ENCODE measurements at regions not wholly inside any gene's neighbourhood (a gene's known extent, or its start where the extent isn't known, plus 50 kb on each side); places are given as distances from the start of the nearest gene placed in this dataset.

GRCh38 chrY:15466891-15467290 lies 942.6 kb downstream of the NLGN4Y start:
- TF ChIP-seq CTCF (conservative IDR thresholded peaks at IDR 0.05; ENCODE audit: low read depth in 2 of 2), result no peak
- no peak for TF ChIP-seq CREB1 (CRISPR knock-in tag; IDR thresholded peaks at IDR 0.05; ENCODE audit: low read depth)
- TF ChIP-seq POLR2AphosphoS5 (IDR thresholded peaks at IDR 0.05; ENCODE audit: low read depth), result no peak
- TF ChIP-seq REST (IDR thresholded peaks at IDR 0.05; ENCODE audit: unreplicated experiment), result no peak
- TF ChIP-seq EZH2 (IDR thresholded peaks at IDR 0.05; ENCODE audit: low read depth, unreplicated experiment), result no peak
- no peak for TF ChIP-seq EZH2phosphoT487 (IDR thresholded peaks at IDR 0.05; ENCODE audit: unreplicated experiment)
- TF ChIP-seq ZNF331 (CRISPR knock-in tag; IDR thresholded peaks at IDR 0.05; ENCODE audit: low read depth), result no peak
- TF ChIP-seq ZNF114 (CRISPR knock-in tag; IDR thresholded peaks at IDR 0.05), result no peak
- TF ChIP-seq ZNF462 (CRISPR knock-in tag; IDR thresholded peaks at IDR 0.05), result no peak
